ENCODE measurements at regions not wholly inside any gene's neighbourhood (a gene's known extent, or its start where the extent isn't known, plus 50 kb on each side); places are given as distances from the start of the nearest gene placed in this dataset.
"Not testable (repeated sequence)": the region's sequence is repeated elsewhere in the genome, so short reads cannot be mapped to it uniquely, and the experiment has no call there.

- DNase-seq, result no peak
Measured at GRCh38 chrX:13380211-13380610, 60.4 kb upstream of the ATXN3L start.

- DNase-seq, result not testable (repeated sequence)
Measured at GRCh38 chrX:13378562-13379518, 59.0 kb upstream of the ATXN3L start.

GRCh38 chrX:13377550-13377934 lies 57.7 kb upstream of the ATXN3L start:
- DNase-seq, result no peak

- DNase-seq, result no peak
Measured at GRCh38 chrX:13376857-13377549, 57.1 kb upstream of the ATXN3L start.

GRCh38 chrX:13375596-13375995 lies 55.7 kb upstream of the ATXN3L start:
- not testable (repeated sequence) for DNase-seq

- no peak for DNase-seq
Measured at GRCh38 chrX:13374364-13374763, 54.5 kb upstream of the ATXN3L start.

- no peak for DNase-seq
Measured at GRCh38 chrX:13373431-13374187, 53.8 kb upstream of the ATXN3L start.

- no peak for DNase-seq
Measured at GRCh38 chrX:13373027-13373426, 53.2 kb upstream of the ATXN3L start.

- DNase-seq, result no peak
Measured at GRCh38 chrX:13372203-13372980, 52.5 kb upstream of the ATXN3L start.

- no peak for DNase-seq
Measured at GRCh38 chrX:13371186-13371585, 51.3 kb upstream of the ATXN3L start.

GRCh38 chrX:13370713-13371112 lies 50.9 kb upstream of the ATXN3L start:
- no peak for DNase-seq
